ENCODE measurements at regions not wholly inside any gene's neighbourhood (a gene's known extent, or its start where the extent isn't known, plus 50 kb on each side); places are given as distances from the start of the nearest gene placed in this dataset.

DNA sequence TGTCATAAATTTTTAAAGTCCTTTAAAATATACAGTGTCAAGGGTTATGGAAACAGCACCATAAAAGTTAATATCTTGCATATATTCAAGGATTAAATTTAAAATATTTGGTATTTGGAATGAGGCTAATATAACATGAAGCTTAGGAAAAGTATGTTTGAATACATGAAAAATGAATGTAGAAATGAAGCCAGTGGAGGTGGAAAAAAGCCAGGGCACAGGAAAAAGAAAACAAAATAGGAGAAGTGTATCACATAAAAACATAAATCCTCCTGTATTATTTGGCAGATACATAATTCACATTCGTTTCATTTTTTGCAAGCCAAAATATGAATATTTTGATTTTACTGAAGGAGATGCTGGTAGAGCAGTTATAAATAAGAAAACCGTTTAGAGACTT is 587.0 kb upstream of the ZNF608 start:
- FAIRE-seq (no peak), DNase-seq (ENCODE audit: low spot score) (no peak)
- no peak overlapping the region for H3K27ac ChIP-seq (ENCODE audit: extremely low read length, insufficient read depth, low read length)
- TF ChIP-seq HNRNPLL (IDR thresholded peaks at IDR 0.05; ENCODE audit: low read depth, low read length, poor library complexity, severe bottlenecking) (no peak), KDM5A (IDR thresholded peaks at IDR 0.05; ENCODE audit: borderline replicate concordance, low read length) (no peak), FOXK1 (CRISPR knock-in tag; IDR thresholded peaks at IDR 0.05; ENCODE audit: borderline replicate concordance, low read depth) (no peak), TRIM22 (IDR thresholded peaks at IDR 0.05) (no peak), ZNF264 (CRISPR knock-in tag; IDR thresholded peaks at IDR 0.05) (no peak), SP140L (CRISPR knock-in tag; IDR thresholded peaks at IDR 0.05; ENCODE audit: borderline replicate concordance) (no peak), PCBP2 (optimal IDR thresholded peaks at IDR 0.05; ENCODE audit: low read depth, low read length, poor library complexity, severe bottlenecking) (no peak), ZNF207 (IDR thresholded peaks at IDR 0.05; ENCODE audit: borderline replicate concordance) (no peak), E2F2 (CRISPR knock-in tag; IDR thresholded peaks at IDR 0.05; ENCODE audit: borderline replicate concordance) (no peak)
- TF ChIP-seq, protein P1, sequence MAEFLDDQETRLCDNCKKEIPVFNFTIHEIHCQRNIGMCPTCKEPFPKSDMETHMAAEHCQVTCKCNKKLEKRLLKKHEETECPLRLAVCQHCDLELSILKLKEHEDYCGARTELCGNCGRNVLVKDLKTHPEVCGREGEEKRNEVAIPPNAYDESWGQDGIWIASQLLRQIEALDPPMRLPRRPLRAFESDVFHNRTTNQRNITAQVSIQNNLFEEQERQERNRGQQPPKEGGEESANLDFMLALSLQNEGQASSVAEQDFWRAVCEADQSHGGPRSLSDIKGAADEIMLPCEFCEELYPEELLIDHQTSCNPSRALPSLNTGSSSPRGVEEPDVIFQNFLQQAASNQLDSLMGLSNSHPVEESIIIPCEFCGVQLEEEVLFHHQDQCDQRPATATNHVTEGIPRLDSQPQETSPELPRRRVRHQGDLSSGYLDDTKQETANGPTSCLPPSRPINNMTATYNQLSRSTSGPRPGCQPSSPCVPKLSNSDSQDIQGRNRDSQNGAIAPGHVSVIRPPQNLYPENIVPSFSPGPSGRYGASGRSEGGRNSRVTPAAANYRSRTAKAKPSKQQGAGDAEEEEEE (CRISPR knock-in tag; IDR thresholded peaks at IDR 0.05; ENCODE audit: borderline replicate concordance): no peak
- TF ChIP-seq, protein P2, sequence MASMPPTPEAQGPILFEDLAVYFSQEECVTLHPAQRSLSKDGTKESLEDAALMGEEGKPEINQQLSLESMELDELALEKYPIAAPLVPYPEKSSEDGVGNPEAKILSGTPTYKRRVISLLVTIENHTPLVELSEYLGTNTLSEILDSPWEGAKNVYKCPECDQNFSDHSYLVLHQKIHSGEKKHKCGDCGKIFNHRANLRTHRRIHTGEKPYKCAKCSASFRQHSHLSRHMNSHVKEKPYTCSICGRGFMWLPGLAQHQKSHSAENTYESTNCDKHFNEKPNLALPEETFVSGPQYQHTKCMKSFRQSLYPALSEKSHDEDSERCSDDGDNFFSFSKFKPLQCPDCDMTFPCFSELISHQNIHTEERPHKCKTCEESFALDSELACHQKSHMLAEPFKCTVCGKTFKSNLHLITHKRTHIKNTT (CRISPR knock-in tag; IDR thresholded peaks at IDR 0.05): no peak
- TF ChIP-seq, protein P3, sequence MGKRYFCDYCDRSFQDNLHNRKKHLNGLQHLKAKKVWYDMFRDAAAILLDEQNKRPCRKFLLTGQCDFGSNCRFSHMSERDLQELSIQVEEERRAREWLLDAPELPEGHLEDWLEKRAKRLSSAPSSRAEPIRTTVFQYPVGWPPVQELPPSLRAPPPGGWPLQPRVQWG (CRISPR knock-in tag; IDR thresholded peaks at IDR 0.05; ENCODE audit: borderline replicate concordance, low read depth): no peak
- TF ChIP-seq, protein P4, sequence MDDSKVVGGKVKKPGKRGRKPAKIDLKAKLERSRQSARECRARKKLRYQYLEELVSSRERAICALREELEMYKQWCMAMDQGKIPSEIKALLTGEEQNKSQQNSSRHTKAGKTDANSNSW (CRISPR knock-in tag; IDR thresholded peaks at IDR 0.05; ENCODE audit: borderline replicate concordance): no peak
- TF ChIP-seq, protein P5, sequence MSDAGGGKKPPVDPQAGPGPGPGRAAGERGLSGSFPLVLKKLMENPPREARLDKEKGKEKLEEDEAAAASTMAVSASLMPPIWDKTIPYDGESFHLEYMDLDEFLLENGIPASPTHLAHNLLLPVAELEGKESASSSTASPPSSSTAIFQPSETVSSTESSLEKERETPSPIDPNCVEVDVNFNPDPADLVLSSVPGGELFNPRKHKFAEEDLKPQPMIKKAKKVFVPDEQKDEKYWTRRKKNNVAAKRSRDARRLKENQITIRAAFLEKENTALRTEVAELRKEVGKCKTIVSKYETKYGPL (CRISPR knock-in tag; IDR thresholded peaks at IDR 0.05): no peak
- TF ChIP-seq, protein P6, sequence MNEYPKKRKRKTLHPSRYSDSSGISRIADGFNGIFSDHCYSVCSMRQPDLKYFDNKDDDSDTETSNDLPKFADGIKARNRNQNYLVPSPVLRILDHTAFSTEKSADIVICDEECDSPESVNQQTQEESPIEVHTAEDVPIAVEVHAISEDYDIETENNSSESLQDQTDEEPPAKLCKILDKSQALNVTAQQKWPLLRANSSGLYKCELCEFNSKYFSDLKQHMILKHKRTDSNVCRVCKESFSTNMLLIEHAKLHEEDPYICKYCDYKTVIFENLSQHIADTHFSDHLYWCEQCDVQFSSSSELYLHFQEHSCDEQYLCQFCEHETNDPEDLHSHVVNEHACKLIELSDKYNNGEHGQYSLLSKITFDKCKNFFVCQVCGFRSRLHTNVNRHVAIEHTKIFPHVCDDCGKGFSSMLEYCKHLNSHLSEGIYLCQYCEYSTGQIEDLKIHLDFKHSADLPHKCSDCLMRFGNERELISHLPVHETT (CRISPR knock-in tag; conservative IDR thresholded peaks at IDR 0.05): no peak

More for the DNA sequence above, 587.0 kb upstream of the ZNF608 start:
- Histone ChIP-seq H2AFZ (ENCODE audit: low read length) (no peak overlapping the region), H3K4me2 (ENCODE audit: low read depth, low read length) (no peak overlapping the region), H3K27me3 (ENCODE audit: control insufficient read depth in 1 of 2, insufficient read depth in 2 of 2, low read length in 2 of 2) (no peaks in the 10 kb centered on the region), H3K4me1 (ENCODE audit: insufficient read depth, low read length) (no peaks in the 10 kb centered on the region), H3K9me3 (ENCODE audit: low read length) (no peaks in the 10 kb centered on the region), H3K36me3 (replicated peaks in 1 of 2; ENCODE audit: control insufficient read depth in 1 of 2, insufficient read depth in 2 of 2, low read length in 2 of 2) (no peaks in the 10 kb centered on the region), H3K79me2 (ENCODE audit: insufficient read depth, low read length) (no peaks in the 10 kb centered on the region), H3K4me3 (replicated peaks in 1 of 3; ENCODE audit: insufficient read depth in 1 of 3, low read depth in 2 of 3, low read length in 3 of 3) (no peak overlapping the region), H4K20me1 (ENCODE audit: insufficient read depth, low read length) (no peaks in the 10 kb centered on the region), H3K9ac (ENCODE audit: insufficient read depth, low read depth, low read length) (no peak overlapping the region)
- no TSS peak for BruUV-seq (replicated peaks)
- in situ Hi-C loops (cut with HindIII; ENCODE audit: extremely low pct_ligation_motif_present, low pct_unique_long_range_greater_than_20kb) (no loop called here), intact Hi-C loops (cut with micrococcal nuclease; ENCODE audit: unreplicated experiment) (no loop called here)
- ATAC-seq: no peak
- WGBS (ENCODE audit: low lambda C conversion rate): 0% methylated on average over 2 of the region's 2 CpGs
- CTCF ChIA-PET (ENCODE audit: low intra/inter-chr PET ratio, low total read pairs): no interaction called here
- POLR2A ChIA-PET: no interaction called here

Measured in HepG2 (cell line).